Stimulated activated naive B cell treated with anti-CD40 and anti-IgM and Interleukin-4, amounts not matched to agents 10 μg/mL and 1 μg/mL and 100 μg/mL, for 72 hours (primary cell): ENCODE measurements at regions not wholly inside any gene's neighbourhood (a gene's known extent, or its start where the extent isn't known, plus 50 kb on each side); places are given as distances from the start of the nearest gene placed in this dataset.

Source experiments
- ATAC-seq, 2 donors: fragments of 150-1000 bp; cut with Tn5 transposase; replicated peaks; 2 replicates each; pipeline ENCODE4 v1.10.0; 2021; ENCODE audit warnings: moderate library complexity in 1 of 2
- DNase-seq: peaks from one replicate; pipeline ENCODE4 v3.0.0; 2021
- H3K27ac Mint-ChIP-seq: one replicate; pipeline ENCODE4 v1.8.0; 2022; ENCODE audit warnings: mild to moderate bottlenecking, mixed read lengths
- H3K27me3 Mint-ChIP-seq, 2 donors: one replicate each; pipeline ENCODE4 v1.8.0; 2022; ENCODE audit warnings: mixed read lengths in 2 of 2
- H3K36me3 Mint-ChIP-seq, 2 donors: one replicate each; pipeline ENCODE4 v1.8.0; 2022; ENCODE audit warnings: mixed read lengths in 2 of 2, mild to moderate bottlenecking in 1 of 2
- H3K4me1 Mint-ChIP-seq, 2 donors: one replicate each; pipeline ENCODE4 v1.8.0; 2022; ENCODE audit warnings: mixed read lengths in 2 of 2, mild to moderate bottlenecking in 1 of 2
- H3K4me3 Mint-ChIP-seq, 2 donors: one replicate each; pipeline ENCODE4 v1.8.0; 2022; ENCODE audit warnings: mild to moderate bottlenecking in 2 of 2, mixed read lengths in 2 of 2, moderate library complexity in 1 of 2
- H3K9me3 Mint-ChIP-seq, 2 donors: one replicate each; pipeline ENCODE4 v1.8.0; 2022; ENCODE audit warnings: mixed read lengths in 2 of 2, mild to moderate bottlenecking in 1 of 2

- DNase-seq = no peak
- H3K36me3 Mint-ChIP-seq = no peaks in the 10 kb centered on the region
- no peak for ATAC-seq
- no peak overlapping the region for H3K27ac Mint-ChIP-seq
- H3K4me1 Mint-ChIP-seq = no peaks in the 10 kb centered on the region
- no peak overlapping the region for H3K4me3 Mint-ChIP-seq
- H3K27me3 Mint-ChIP-seq = peaks cover 4 to 25% of the 10 kb centered on the region in 2 donors
- H3K9me3 Mint-ChIP-seq = peaks cover 0 to under 1% of the 10 kb centered on the region in 2 donors
Observed at GRCh38 chr13:112141643-112142400, 74.9 kb downstream of the SOX1 start.

GRCh38 chr13:112142401-112142930, 75.5 kb downstream of the SOX1 start:
- H3K9me3 Mint-ChIP-seq = peaks cover 1 to 3% of the 10 kb centered on the region in 2 donors
- H3K4me1 Mint-ChIP-seq = no peaks in the 10 kb centered on the region
- H3K36me3 Mint-ChIP-seq = no peaks in the 10 kb centered on the region
- peaks cover 4 to 19% of the 10 kb centered on the region in 2 donors for H3K27me3 Mint-ChIP-seq
- H3K4me3 Mint-ChIP-seq = no peak overlapping the region
- ATAC-seq (no peak), DNase-seq (no peak)
- H3K27ac Mint-ChIP-seq = no peak overlapping the region

- Mint-ChIP-seq H3K36me3 (no peaks in the 10 kb centered on the region), H3K4me1 (no peaks in the 10 kb centered on the region), H3K9me3 (peaks cover 4% of the 10 kb centered on the region in 2 donors), H3K4me3 (no peak overlapping the region), H3K27me3 (peaks cover 4 to 19% of the 10 kb centered on the region in 2 donors), H3K27ac (no peak overlapping the region)
- no peak for ATAC-seq
- DNase-seq = no peak
Observed at GRCh38 chr13:112143046-112143752, 76.2 kb downstream of the SOX1 start.

- no peak overlapping the region for H3K4me3 Mint-ChIP-seq
- peaks cover 4 to 9% of the 10 kb centered on the region in 2 donors for H3K9me3 Mint-ChIP-seq
- no peak overlapping the region for H3K27ac Mint-ChIP-seq
- no peak for ATAC-seq
- no peak for DNase-seq
- H3K4me1 Mint-ChIP-seq = no peaks in the 10 kb centered on the region
- no peaks in the 10 kb centered on the region for H3K36me3 Mint-ChIP-seq
- H3K27me3 Mint-ChIP-seq = peaks cover 4 to 19% of the 10 kb centered on the region in 2 donors
Observed at GRCh38 chr13:112143753-112144615, 77.0 kb downstream of the SOX1 start.

GRCh38 chr13:112144616-112145550, 77.9 kb downstream of the SOX1 start:
- peaks cover 4 to 9% of the 10 kb centered on the region in 2 donors for H3K9me3 Mint-ChIP-seq
- H3K36me3 Mint-ChIP-seq = no peaks in the 10 kb centered on the region
- no peak overlapping the region for H3K27ac Mint-ChIP-seq
- DNase-seq = no peak
- peaks cover 4 to 19% of the 10 kb centered on the region in 2 donors for H3K27me3 Mint-ChIP-seq
- H3K4me1 Mint-ChIP-seq = no peaks in the 10 kb centered on the region
- H3K4me3 Mint-ChIP-seq = no peak overlapping the region
- ATAC-seq = no peak

- Mint-ChIP-seq H3K27ac (no peak overlapping the region), H3K27me3 (peaks cover 4 to 19% of the 10 kb centered on the region in 2 donors), H3K4me1 (no peaks in the 10 kb centered on the region), H3K4me3 (no peak overlapping the region), H3K9me3 (peaks cover 4 to 9% of the 10 kb centered on the region in 2 donors), H3K36me3 (no peaks in the 10 kb centered on the region)
- ATAC-seq (no peak), DNase-seq (no peak)
Observed at GRCh38 chr13:112145551-112146360, 78.8 kb downstream of the SOX1 start.

- DNase-seq (no peak), ATAC-seq (no peak)
- Mint-ChIP-seq H3K27ac (no peak overlapping the region), H3K4me3 (no peak overlapping the region), H3K9me3 (peaks cover 4 to 9% of the 10 kb centered on the region in 2 donors), H3K27me3 (peaks cover 0 to 10% of the 10 kb centered on the region in 2 donors), H3K36me3 (no peaks in the 10 kb centered on the region), H3K4me1 (no peaks in the 10 kb centered on the region)
Observed at GRCh38 chr13:112150352-112150751, 83.4 kb downstream of the SOX1 start.

GRCh38 chr13:112152846-112153245, 85.9 kb downstream of the SOX1 start:
- Mint-ChIP-seq H3K4me3 (no peak overlapping the region), H3K36me3 (no peaks in the 10 kb centered on the region), H3K9me3 (peaks cover 4 to 8% of the 10 kb centered on the region in 2 donors), H3K4me1 (no peaks in the 10 kb centered on the region), H3K27me3 (peaks cover 0 to 10% of the 10 kb centered on the region in 2 donors), H3K27ac (no peak overlapping the region)
- no peak for DNase-seq
- no peak for ATAC-seq

GRCh38 chr13:112153364-112153763, 86.4 kb downstream of the SOX1 start:
- Mint-ChIP-seq H3K27ac (no peak overlapping the region), H3K27me3 (peaks cover 0 to 10% of the 10 kb centered on the region in 2 donors), H3K4me3 (no peak overlapping the region), H3K4me1 (no peaks in the 10 kb centered on the region), H3K9me3 (peaks cover 6 to 9% of the 10 kb centered on the region in 2 donors), H3K36me3 (no peaks in the 10 kb centered on the region)
- DNase-seq = no peak
- no peak for ATAC-seq

- no peak for ATAC-seq
- no peaks in the 10 kb centered on the region for H3K4me1 Mint-ChIP-seq
- no peaks in the 10 kb centered on the region for H3K36me3 Mint-ChIP-seq
- H3K27me3 Mint-ChIP-seq = peaks cover 2 to 12% of the 10 kb centered on the region in 2 donors
- no peak for DNase-seq
- H3K9me3 Mint-ChIP-seq = peaks cover 6 to 8% of the 10 kb centered on the region in 2 donors
- H3K4me3 Mint-ChIP-seq = no peak overlapping the region
- H3K27ac Mint-ChIP-seq = no peak overlapping the region
Observed at GRCh38 chr13:112153846-112154245, 86.9 kb downstream of the SOX1 start.

- no peak overlapping the region for H3K27ac Mint-ChIP-seq
- H3K36me3 Mint-ChIP-seq = no peaks in the 10 kb centered on the region
- peaks cover 6 to 8% of the 10 kb centered on the region in 2 donors for H3K9me3 Mint-ChIP-seq
- ATAC-seq (no peak), DNase-seq (no peak)
- H3K4me1 Mint-ChIP-seq = no peaks in the 10 kb centered on the region
- no peak overlapping the region for H3K4me3 Mint-ChIP-seq
- peaks cover 4 to 15% of the 10 kb centered on the region in 2 donors for H3K27me3 Mint-ChIP-seq
Observed at GRCh38 chr13:112154301-112155060, 87.5 kb downstream of the SOX1 start.

- H3K4me1 Mint-ChIP-seq = no peaks in the 10 kb centered on the region
- no peak overlapping the region for H3K27ac Mint-ChIP-seq
- H3K36me3 Mint-ChIP-seq = no peaks in the 10 kb centered on the region
- H3K9me3 Mint-ChIP-seq = peaks cover 6 to 8% of the 10 kb centered on the region in 2 donors
- no peak for DNase-seq
- no peak for ATAC-seq
- peaks cover 16 to 39% of the 10 kb centered on the region in 2 donors for H3K27me3 Mint-ChIP-seq
- H3K4me3 Mint-ChIP-seq = no peak overlapping the region
Observed at GRCh38 chr13:112158961-112159360, 92.0 kb downstream of the SOX1 start.
